CD4-positive, alpha-beta T cell treated with Interleukin-17A for 4 hours (primary cell): ENCODE measurements at regions not wholly inside any gene's neighbourhood (a gene's known extent, or its start where the extent isn't known, plus 50 kb on each side); places are given as distances from the start of the nearest gene placed in this dataset.
"Not testable (repeated sequence)": the region's sequence is repeated elsewhere in the genome, so short reads cannot be mapped to it uniquely, and the experiment has no call there.

Source experiments
- DNase-seq: peaks from one replicate; pipeline ENCODE4 v3.0.0-alpha.2; 2020; ENCODE audit warnings: mixed read lengths

DNA sequence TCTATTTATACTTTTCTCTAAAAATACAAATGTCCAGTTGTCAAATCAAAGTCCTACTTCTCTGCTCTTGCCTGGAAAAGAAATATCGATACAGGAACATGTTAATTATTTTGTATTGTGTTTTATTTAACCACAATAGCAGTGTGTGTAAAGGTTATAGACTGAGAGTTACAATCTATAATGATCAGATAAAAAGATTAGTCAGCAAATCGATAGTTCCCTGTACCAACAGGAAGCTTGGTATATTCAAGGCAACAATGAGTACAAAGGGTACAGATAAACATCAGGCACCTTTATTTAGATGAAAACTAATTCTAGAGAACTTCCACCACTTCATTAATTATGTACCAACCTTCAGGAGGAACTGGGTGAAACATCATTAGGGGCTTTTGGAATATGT is 469.5 kb downstream of the GBA3 start:
- no peak for DNase-seq

DNA sequence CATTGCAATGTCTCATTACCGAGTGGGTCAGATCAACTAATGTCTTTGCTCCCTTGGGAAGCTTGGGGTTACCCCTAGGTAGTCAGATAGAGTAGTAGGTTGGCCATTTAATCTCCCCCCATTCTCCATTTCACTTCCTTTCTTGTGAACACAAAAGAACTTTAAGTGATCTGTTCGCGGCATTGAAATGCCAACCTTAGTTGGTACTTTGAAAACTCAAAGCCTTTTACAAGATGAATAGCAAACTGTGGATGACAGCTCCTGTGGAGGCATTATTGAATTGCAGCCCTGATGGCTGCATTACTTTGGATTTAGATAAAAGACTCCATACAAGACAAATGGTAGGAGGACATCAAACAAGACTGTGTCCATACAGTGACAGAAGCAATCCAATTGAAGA is 469.1 kb downstream of the GBA3 start:
- DNase-seq = no peak

DNA sequence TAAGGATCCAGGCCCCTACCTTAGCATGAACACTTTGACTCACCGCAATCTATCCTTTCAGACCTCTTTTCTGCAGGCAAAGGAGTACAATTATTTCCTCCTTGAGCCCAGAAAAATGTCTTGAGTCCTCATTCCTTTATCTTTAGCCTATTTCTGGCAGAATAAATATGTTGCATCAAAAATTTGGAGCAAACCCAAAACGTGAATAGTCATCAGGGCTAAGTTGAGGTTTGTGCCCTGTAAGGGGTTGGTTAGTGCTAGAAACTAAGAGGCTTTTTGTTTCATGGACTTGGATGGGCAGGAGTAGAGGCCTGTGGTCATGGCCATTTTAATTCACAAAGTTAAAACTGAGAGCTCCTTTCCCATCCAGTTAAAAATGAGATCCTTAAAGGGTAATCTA is 460.3 kb downstream of the GBA3 start:
- no peak for DNase-seq

DNA sequence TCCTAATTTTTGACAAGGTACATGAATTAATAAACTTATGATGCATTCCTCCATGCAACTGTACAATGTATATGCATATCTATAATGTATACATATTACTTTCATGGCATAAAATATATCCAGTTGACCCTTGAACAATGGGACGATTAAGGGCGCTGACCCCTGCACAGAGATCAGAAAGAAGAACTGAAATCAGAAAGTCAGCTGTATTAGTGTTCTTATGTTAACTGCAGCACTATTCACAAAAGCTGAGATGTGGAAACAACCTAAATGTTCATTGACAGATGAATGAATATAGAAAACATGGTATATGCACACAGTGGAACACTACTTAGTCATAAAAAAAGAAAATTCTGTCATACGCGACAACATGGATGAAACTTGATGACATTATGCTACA is 457.1 kb downstream of the GBA3 start:
- no peak for DNase-seq

DNA sequence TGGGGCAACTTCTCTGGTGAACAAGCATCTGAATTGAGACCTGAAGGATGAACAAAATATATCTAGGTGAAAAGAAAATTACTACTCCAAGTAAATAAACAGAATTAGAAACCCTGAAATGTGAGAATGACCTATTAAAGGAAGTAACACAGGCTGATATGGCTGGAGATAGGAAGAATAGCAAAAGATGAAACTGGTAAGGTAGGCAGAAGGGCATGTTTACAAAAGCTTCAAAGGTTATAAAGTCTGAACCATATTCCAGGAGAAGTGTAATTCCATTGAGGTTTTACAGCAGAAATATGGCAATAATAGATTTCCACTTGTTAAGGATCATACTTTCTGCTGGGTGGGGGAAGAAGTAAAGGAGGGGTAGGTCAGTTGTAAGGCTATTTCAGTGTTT is 452.0 kb downstream of the GBA3 start:
- DNase-seq = no peak

DNA sequence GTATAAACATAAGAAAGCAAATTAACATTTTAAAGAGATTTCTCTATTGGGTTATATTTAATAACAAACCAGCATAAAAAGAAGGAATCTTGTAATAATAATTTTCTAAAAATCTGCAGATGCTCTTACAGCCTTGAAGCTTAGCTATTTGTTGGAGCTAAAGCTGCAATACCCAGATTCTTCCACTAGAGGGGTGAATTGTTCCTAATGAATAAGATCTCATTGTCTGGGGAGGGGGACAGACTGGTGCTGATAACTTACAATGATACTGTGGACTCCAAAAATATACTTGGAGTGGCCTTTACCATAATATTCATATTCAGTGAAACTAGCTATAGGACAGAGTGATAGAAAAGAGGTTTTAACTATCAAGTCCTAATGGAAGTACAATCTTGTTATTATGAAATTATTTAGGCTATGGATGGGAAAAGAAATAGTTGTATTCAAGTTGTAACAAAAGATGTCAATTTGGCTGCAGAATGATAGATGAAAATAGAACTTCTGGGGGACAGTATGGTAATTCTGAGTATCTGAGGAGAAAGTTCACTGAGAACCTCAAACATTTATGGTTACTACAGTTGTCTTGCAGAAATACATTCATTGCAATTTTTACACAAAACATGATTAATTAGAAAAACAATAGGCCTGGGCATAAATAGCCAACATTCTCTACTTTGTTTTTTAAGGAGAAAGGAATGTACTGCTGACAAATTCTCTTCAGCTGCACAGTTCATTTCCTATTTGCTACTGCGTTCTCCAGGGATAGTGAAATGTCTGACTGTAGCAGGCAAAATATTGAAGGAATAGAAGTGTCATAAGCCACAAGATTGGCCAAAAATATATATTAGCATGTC is 443.3 kb downstream of the GBA3 start:
- no peak for DNase-seq

DNA sequence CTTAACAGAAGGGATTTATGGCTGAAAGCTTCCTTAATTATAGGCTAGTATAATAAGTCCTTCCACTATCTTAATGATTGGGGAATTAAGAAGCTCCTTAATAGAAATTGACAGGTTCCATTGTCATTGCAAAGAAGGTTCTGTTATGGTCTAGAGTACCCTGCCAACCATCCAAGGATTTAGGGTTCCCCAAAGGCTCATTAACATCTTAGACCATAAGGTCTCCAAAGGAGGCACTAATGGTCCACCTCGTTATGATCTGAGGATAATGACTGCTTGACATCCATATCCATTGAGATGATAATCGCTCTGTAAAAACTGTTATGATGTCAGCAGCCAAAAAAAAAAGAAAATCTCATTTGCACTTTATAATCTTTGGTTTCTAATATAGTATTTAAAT is 441.6 kb downstream of the GBA3 start:
- no peak for DNase-seq

DNA sequence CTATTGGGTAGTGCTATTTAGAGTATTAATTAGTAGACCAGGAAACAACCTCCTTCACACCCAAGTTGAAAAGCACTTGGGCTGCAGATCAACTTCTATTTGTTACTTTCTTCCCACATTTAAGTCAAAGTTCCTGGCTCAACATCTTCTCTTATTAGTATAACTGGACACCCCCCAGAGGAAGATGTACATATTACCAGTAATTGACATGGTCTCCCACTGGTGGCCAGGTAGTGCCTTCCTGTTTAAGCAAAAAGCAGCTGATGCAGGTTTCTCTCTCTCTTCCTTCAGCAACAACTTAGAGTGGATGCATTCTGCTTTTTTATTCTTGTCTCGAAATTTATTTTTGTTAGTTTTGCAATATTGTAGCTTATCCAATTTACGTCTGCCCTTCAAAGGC is 438.1 kb downstream of the GBA3 start:
- DNase-seq = no peak

DNA sequence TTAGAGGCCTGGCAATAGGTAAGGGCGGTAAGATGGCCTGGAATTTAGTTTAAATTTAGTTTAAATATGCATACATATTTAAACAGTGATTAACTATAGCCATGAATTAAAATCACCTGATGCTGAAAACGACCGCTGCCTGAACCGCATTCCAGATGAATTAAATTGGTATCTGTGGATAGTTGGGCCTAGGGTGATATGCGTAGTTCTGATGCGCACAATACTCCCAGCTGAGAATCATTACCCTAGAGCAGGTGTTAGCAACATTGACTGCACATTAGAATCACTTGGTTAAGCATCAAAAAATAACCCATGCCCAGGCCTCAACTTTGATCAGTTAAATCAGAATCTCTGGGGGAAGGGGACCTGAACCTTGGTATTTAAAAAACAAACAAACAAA is 432.4 kb downstream of the GBA3 start:
- no peak for DNase-seq

DNA sequence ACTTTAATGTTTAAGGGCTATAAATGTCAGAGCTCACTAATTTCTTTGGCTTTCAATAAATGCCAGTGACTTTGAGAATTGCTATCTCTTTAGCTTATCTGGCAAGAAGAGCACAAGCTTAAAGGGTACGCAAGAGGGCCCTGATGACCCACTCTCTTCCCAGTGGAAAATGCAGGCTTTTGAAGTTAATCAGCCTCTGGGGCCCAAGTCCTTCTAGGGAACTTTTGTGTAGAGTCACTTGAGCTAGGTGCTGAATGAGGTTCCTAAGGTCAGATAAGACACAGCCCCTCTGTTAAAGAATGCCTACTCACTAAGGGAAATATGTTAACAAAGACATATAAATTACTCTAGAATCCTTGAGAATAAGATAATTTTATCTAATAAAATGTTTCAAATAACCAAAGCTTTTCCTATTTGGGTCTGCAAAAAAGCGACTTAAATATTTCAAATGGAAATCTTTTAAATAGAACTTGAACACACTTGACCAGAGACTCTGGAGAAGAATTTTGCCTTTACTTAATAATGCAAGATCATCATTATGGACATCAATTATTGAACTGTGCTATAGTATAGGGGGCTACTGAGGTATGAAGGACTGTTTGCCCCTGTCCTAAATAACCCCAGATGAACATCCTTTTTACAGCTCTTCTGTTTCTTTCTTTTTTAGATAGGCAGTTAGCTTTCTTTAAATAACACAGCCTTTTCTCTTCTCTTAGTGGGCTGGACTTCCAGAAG is 430.1 kb downstream of the GBA3 start:
- no peak for DNase-seq

DNA sequence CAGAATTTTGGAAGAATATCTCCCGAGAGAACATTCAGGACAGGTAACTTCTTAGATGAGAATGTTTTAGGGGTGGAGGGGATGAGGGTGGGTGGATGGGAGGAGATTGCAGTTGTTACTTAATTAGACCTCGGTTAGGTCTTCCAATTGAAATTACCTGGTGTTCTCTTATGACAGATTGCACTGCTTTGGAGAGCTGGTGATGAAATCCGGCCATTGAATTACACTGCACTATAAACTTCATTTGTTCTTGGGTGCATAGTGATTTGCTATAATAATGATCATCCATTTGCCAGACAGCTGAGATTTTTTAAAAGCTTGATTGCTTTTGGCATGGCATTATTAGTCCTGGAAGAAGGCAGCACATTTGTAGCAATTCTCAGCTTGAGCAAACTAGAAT is 427.6 kb downstream of the GBA3 start:
- no peak for DNase-seq

DNA sequence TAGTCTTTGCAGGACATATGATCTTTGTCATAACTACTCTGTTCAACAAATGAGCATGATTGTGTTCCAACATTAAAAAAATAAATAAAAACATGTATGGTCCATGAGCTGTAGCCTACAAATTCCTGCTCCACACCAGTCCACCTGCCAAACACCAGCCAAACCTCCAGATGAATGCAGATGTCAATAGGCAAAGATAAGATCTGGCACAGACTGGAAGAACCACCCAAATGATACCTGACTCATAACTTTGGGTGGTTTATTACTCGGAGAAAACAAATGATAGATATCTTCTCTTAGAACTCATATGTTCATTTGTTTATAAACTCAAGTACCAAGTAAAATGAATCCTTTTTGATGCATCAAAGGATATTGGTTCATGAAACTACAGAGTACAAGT is 425.1 kb downstream of the GBA3 start:
- no peak for DNase-seq

DNA sequence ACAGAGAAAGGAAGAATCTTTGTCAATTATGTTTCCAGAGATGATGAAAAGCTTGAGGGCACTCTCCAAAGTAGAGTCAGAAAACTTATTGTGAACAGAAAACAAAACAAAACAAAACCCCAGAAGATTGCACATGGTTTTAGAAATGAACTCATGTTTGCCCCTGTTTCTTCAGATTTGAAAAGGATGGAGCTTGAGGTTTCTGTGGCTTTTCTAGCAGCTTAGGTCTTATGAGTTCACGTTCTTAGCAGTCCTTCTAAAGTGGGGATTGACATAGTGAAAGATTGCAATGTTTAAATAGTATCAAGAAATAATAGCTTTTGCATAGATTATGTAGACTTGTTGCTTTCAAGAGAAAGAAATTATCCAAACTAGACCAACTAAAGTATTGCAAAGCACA is 421.8 kb downstream of the GBA3 start:
- no peak for DNase-seq

DNA sequence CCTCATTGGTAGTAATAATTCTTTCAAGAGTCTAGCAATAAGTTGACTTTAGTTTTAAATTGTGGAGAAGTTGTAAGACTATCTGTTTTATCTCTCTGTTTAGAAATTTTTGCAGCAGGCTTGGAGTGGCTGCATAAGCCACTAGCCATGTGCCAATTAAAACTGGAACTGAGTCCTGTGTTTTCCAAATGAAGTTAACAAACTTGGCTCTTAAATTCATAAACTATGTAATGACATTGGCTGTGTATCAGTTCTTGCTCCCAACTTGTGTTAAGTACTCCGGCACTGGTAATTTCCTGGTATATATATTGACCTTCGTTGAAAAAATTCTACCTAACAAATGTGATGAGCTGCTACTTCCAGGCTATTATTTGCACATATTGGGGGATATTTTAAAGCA is 420.4 kb downstream of the GBA3 start:
- DNase-seq = no peak

DNA sequence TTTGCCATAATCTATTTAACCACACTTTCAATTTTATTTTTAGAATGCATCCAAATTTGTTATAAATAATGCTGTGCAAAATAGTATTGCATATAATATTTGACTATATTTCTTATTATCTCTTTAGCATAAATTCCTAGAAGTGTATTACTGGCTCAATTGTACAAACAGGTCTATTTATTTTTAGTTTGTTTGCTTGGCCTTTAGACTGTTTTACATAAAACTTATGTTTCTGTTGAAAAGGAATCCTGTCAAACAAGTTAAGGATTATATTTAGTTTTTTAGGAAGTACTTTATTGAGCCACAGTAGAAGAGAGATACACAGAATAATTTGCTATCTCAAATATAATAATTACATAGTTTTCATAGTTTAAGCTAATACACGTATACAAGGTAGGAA is 413.8 kb downstream of the GBA3 start:
- DNase-seq = no peak

DNA sequence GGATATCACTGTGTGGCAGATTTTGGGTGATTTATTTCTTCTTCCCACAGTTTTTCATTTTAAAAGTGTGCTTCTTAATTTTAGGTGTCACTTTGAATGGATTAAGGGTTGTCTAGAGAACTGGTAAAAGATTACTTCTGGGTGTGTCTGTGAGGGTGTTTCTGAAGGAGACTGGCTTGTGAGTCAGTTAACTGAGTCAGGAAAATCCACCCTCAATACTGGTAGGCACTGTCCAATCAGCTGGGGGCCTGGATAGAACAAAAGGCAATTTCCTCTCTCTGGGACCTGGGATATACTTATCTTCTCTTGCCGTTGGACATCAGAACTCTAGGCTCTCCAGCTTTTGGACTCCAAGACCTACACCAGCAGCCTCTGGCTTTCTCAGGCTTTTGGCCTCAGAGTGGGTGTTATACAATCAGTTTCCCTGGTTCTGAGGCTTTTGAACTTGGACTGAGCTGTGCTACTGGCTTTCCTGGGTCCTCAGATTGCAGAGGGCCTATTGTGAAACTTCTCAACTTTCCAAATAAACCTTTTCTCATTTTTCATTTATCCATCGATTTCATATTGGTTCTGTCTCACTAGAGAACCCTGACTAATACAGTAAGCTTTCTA is 413.1 kb downstream of the GBA3 start:
- no peak for DNase-seq

DNA sequence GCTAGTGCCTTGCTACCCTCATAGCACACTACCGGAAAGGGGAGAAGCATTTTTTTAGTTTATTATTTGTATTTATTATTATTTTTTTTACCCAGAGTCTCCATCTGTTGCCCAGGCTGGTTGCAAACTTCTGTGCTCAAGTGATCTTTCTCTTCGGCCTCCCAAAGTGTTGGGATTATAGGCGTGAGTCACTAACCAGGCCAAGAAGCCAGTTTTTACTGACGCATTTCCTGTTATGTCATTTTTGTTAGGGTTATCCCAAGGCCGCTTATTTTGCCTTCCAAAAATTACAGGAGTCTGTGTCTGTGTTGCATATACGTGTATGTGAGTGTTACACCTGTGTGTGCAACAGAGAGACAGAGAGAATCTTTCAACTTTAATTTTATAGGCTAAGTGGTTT is 404.5 kb downstream of the GBA3 start:
- DNase-seq = no peak

DNA sequence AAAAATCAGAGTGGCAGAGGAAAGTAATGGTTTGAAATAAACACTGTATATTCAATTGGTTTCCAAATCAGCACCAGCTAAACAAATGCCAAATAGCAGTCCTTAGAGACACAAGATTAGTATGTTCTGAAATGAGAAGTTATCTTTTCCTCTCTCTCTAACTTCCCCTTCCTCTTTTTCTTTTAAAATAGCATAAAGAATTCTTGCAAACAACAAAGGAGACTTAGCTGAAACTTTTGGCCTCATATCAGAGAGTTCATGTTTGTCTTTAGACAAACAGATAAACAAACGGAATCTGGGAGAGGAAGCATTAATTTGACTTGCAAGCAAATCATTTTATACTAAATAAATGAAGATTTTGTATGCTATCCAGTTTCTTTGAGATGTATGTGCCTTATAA is 399.0 kb downstream of the GBA3 start:
- no peak for DNase-seq

DNA sequence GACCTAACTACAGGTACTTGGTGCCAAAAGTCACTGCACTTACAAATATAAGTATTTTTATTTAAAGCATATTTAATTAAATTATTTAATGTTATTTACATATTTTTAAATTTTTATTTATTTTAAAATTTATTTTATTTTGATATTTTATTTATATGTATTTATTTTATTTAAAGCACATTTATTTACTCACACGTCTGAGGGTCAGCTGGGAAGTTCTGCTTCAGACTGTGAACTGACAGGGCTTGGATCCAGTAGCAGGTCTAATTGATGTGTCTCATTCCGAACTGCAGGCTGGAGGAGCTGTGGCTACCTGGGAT is 392.5 kb downstream of the GBA3 start:
- no peak for DNase-seq

DNA sequence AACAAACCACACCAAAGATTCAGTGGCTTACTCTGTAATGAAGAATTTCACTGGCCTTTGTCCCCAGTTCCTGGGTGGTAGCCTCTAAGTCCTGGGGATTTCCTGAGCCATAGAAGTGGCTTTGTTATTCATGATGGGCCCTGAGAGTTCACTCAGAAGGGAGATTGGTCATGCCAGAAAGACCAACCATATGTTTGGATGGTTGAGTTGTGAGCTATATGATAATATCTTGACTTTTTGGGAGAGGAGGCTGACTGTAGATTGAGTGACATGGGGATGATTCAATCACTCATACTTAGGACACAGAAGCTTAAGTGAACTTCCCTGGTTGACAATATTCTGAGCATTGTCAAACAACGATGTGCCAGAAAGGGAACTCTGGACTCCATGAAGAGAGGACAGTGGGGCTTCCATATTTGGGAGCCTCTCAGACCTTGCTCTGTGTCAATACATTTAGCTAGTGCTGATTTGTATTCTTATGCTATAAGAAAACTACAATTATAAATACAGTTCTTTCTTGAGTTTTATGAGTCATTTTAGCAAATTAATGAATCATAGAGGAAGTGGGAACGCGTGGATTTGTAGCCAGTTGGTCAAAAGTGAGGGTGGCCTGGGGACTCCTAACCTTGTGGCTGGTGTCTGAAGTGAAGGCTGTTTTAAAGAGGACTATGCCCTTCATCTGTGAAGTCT is 392.0 kb downstream of the GBA3 start:
- no peak for DNase-seq

DNA sequence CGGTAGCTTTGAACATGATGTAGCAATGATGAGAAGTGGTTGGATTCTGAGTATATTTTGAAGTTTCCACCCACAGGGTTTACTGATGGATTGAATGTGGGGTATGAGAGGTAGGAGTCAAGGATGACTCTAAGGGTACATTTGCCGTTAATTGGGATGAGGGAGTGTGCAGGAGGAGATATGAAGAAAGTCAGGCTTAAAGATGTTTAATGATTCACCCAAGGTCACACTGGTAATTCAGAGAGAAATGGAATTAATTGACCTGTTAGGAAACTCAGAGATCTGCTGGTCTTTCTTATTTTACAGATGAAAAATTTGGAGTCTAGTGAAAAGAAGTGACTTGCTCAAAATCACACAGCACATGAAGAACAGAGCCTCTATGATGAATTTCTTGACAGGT is 390.7 kb downstream of the GBA3 start:
- no peak for DNase-seq

DNA sequence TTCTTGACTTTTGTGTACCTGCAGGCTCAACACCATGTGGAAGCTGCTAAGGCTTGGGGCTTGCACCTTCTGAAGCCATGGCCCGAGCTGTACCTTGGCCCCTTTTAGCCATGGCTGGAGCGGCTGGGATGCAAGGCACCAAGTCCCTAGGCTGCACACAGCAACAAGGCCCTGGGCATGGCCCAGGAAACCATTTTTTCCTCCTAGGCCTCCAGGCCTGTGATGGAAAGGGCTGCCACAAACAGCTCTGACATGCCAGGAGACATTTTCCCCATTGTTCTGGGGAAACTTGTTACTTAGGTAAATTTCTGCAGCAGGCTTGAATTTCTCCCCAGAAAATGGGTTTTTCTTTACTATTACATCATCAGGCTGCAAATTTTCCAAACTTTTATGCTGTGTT is 387.4 kb downstream of the GBA3 start:
- DNase-seq = not testable (repeated sequence)

DNA sequence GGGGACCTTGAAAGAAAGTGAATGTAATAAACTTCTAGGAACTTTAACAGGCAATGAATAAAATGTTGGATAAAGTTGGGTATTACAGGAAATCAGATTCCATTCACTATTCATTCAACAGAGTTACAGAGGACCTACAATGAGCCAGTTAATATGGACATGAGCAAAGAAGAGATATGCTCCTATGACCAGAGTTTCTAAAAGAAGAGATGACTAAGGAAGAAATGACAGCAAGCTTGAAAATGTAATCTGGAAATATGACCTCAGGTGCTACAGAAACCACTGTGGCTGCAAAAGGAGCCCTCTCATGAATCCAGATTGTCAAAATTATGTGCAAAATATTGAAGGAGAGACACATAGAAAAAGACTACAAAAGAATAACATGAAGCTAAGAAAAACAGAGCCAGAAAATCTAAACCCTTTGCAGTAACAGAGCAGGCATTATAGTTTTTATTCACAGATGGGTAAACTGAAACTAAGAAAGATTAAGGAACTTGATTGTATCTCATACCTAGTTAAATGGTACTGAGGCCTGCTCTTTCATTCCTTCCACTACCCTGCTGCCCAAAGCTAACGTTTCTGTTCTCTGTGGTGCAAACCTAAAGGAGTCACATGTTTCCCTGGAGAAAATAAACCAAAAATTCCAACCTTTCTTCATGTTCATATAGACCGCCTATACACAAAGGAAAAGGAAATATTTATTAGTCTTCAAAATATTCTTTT is 378.3 kb downstream of the GBA3 start:
- no peak for DNase-seq
